Endothelial cell of umbilical vein (primary cell): ENCODE measurements at regions not wholly inside any gene's neighbourhood (a gene's known extent, or its start where the extent isn't known, plus 50 kb on each side); places are given as distances from the start of the nearest gene placed in this dataset.

Source experiments
- BruUV-seq: library from RNA; stranded (reverse); fragments of 400-500 nt; replicated peaks from 2 replicates; lab custom pipeline; 2021; lab: Mats Ljungman, UMichigan
- CTCF ChIA-PET: fragments of 300-600, 350-600 bp; sonication (Branson Sonifier 250); formaldehyde crosslinking; loops from one replicate; lab custom pipeline; 2021; ENCODE audit warnings: antibody characterized with exemption, inconsistent platforms; lab: Charles Lee
- POLR2A ChIA-PET: fragments of 300-600, 350-600 bp; sonication (Branson Sonifier 250); formaldehyde crosslinking; loops from one replicate; lab custom pipeline; 2021; ENCODE audit warnings: antibody characterized with exemption, inconsistent platforms; lab: Charles Lee
- DNase-seq: peaks from one replicate; pipeline ENCODE4 v3.0.0-alpha.2; 2011; ENCODE audit warnings: low read depth, low spot score
- FAIRE-seq: peaks from 2 replicates; lab custom pipeline; 2011; peaks lifted over from hg19 to GRCh38; lab: Jason Lieb, UNC
- H2AFZ ChIP-seq: 2 replicates; pipeline ENCODE4 v1.6.0; 2012; ENCODE audit warnings: low read depth, low read length, control low read depth, inconsistent platforms
- H3K27ac ChIP-seq: 2 replicates; pipeline ENCODE4 v1.5.1; 2011; ENCODE audit warnings: low read depth, mild to moderate bottlenecking, control low read depth, low read length, moderate library complexity; ENCODE audit not compliant: insufficient read depth
- H3K27me3 ChIP-seq, 2 experiments: 2 replicates each; pipeline versions ENCODE4 v1.6.0 to v1.6.1; 2011; ENCODE audit warnings: low read length in 2 of 2, mixed read lengths in 1 of 2; ENCODE audit not compliant: control insufficient read depth in 2 of 2, insufficient read depth in 2 of 2
- H3K36me3 ChIP-seq, 2 experiments: 2 replicates in 1 of 2; 3 replicates in 1 of 2; pipeline ENCODE4 v1.5.1; 2011; ENCODE audit warnings: low read length in 2 of 2, mild to moderate bottlenecking in 1 of 2, moderate library complexity in 1 of 2; ENCODE audit not compliant: control insufficient read depth in 2 of 2, insufficient read depth in 2 of 2; ENCODE audit errors: extremely low read depth in 1 of 2
- H3K4me1 ChIP-seq: 3 replicates; pipeline ENCODE4 v1.5.1; 2011; ENCODE audit warnings: mild to moderate bottlenecking, low read length; ENCODE audit not compliant: control insufficient read depth, insufficient read depth; ENCODE audit errors: extremely low read depth
- H3K4me2 ChIP-seq: 2 replicates; pipeline ENCODE4 v1.6.1; 2011; ENCODE audit warnings: low read length, control low read depth, mixed read lengths; ENCODE audit not compliant: insufficient read depth
- H3K4me3 ChIP-seq, 3 experiments: fragments of 200-600 bp in 1 of 3; sonication (generic), shearing (Covaris generic) in 1 of 3; replicated peaks in 1 of 3; 2 replicates each; pipeline ENCODE4 v1.5.1; 2011 to 2016; ENCODE audit warnings: control low read depth in 3 of 3, low read length in 3 of 3, mild to moderate bottlenecking in 2 of 3, inconsistent platforms in 1 of 3, low read depth in 1 of 3, moderate library complexity in 1 of 3; ENCODE audit not compliant: insufficient read depth in 1 of 3
- H3K79me2 ChIP-seq: 2 replicates; pipeline ENCODE4 v1.6.0; 2012; ENCODE audit warnings: low read length, inconsistent platforms; ENCODE audit not compliant: control insufficient read depth, insufficient read depth
- H3K9ac ChIP-seq: replicated peaks from 2 replicates; pipeline ENCODE3; 2011; ENCODE audit warnings: low read length, control low read depth; ENCODE audit not compliant: insufficient read depth; ENCODE audit errors: extremely low read depth
- H3K9me1 ChIP-seq: replicated peaks from 3 replicates; pipeline ENCODE4 v1.6.0; 2011; ENCODE audit warnings: mild to moderate bottlenecking, low read length; ENCODE audit not compliant: control insufficient read depth, insufficient read depth; ENCODE audit errors: extremely low read depth
- H3K9me3 ChIP-seq: replicated peaks from 2 replicates; pipeline ENCODE4 v1.5.1; 2012; ENCODE audit warnings: low read length, inconsistent platforms; ENCODE audit not compliant: control insufficient read depth, insufficient read depth
- H4K20me1 ChIP-seq: replicated peaks from 2 replicates; pipeline ENCODE3; 2011; ENCODE audit warnings: mild to moderate bottlenecking, low read length; ENCODE audit not compliant: control insufficient read depth, insufficient read depth; ENCODE audit errors: extremely low read depth
- CTCF ChIP-seq, 2 donors: IDR thresholded peaks; 1 replicate in 1 of 2; 2 replicates in 1 of 2; pipeline ENCODE4 v1.5.1; 2011; ENCODE audit warnings: low read length in 2 of 2, mild to moderate bottlenecking in 2 of 2, moderate library complexity in 2 of 2, control low read depth in 1 of 2, inconsistent platforms in 1 of 2, low read depth in 1 of 2; ENCODE audit not compliant: insufficient read depth in 1 of 2; ENCODE audit errors: extremely low read depth in 1 of 2
- EZH2 ChIP-seq: IDR thresholded peaks from 2 replicates; pipeline ENCODE4 v1.6.1; 2012; ENCODE audit warnings: borderline replicate concordance, low read depth, mild to moderate bottlenecking, moderate library complexity, low read length, inconsistent platforms; ENCODE audit not compliant: severe bottlenecking
- FOS ChIP-seq: IDR thresholded peaks from 2 replicates; pipeline ENCODE4 v1.6.1; 2011; ENCODE audit warnings: mild to moderate bottlenecking, low read length, moderate library complexity, borderline replicate concordance; ENCODE audit not compliant: insufficient read depth
- GATA2 ChIP-seq: IDR thresholded peaks from 2 replicates; pipeline ENCODE4 v1.7.0; 2011; ENCODE audit warnings: low read depth, mild to moderate bottlenecking, moderate library complexity, mixed read lengths, low read length; ENCODE audit not compliant: insufficient read length, insufficient read depth
- JUN ChIP-seq: IDR thresholded peaks from 2 replicates; pipeline ENCODE4 v1.6.1; 2011; ENCODE audit warnings: borderline replicate concordance, low read depth; ENCODE audit not compliant: insufficient read length, insufficient read depth
- MAX ChIP-seq: IDR thresholded peaks from 2 replicates; pipeline ENCODE4 v1.6.1; 2011; ENCODE audit not compliant: insufficient read depth, insufficient read length
- MYC ChIP-seq: IDR thresholded peaks from one replicate; pipeline ENCODE4 v1.6.1; 2011; ENCODE audit warnings: mild to moderate bottlenecking, low read depth, low read length
- POLR2A ChIP-seq: IDR thresholded peaks from 2 replicates; pipeline ENCODE4 v1.6.1; 2012; ENCODE audit warnings: low read depth, mild to moderate bottlenecking, control low read depth, low read length
- POLR2AphosphoS5 ChIP-seq: IDR thresholded peaks from 2 replicates; pipeline ENCODE4 v1.6.1; 2012; ENCODE audit warnings: low read depth, mild to moderate bottlenecking, control low read depth, low read length, moderate library complexity; ENCODE audit not compliant: insufficient read depth
- dilution Hi-C: fragments of 300-500 bp; cut with MboI; formaldehyde crosslinking; loops from one replicate; pipeline ENCODE4 v1.15.0; 2019; ENCODE audit warnings: low sequenced_read_pairs; ENCODE audit not compliant: extremely low pct_ligation_motif_present
- intact Hi-C: fragments of 100-400 bp; cut with micrococcal nuclease; formaldehyde crosslinking; loops from one replicate; pipeline ENCODE4 v1.10.0; 2022

- Histone ChIP-seq H3K9me3 (no peaks in the 10 kb centered on the region), H3K9me1 (no peaks in the 10 kb centered on the region), H3K4me3 (no peak overlapping the region), H3K9ac (no peak overlapping the region), H3K36me3 (no peaks in the 10 kb centered on the region), H3K27ac (no peak overlapping the region), H3K27me3 (no peaks in the 10 kb centered on the region), H3K4me1 (peaks cover under 1% of the 10 kb centered on the region), H3K79me2 (no peaks in the 10 kb centered on the region), H2AFZ (no peak overlapping the region), H3K4me2 (no peak overlapping the region), H4K20me1 (no peaks in the 10 kb centered on the region)
- POLR2A ChIA-PET, result no interaction called here
- FAIRE-seq (no peak), DNase-seq (no peak)
- intact Hi-C loops (no loop called here), dilution Hi-C loops (no loop called here)
- no TSS peak for BruUV-seq
- CTCF ChIA-PET, result interaction anchor here (2.4 kb wide), 1 partner anchor 46 kb away, joined by 10 read pairs; no protein-coding TSS in a partner anchor
- TF ChIP-seq POLR2AphosphoS5 (no peak), FOS (no peak), MAX (no peak), POLR2A (no peak), MYC (no peak), CTCF (IDR thresholded peaks at IDR 0.05; ENCODE audit: extremely low read depth in 1 of 2, insufficient read depth in 1 of 2, low read depth in 1 of 2, low read length in 2 of 2) (no peak), EZH2 (no peak), GATA2 (no peak), JUN (no peak)
Measured at GRCh38 chr1:60235275-60235674, 161.7 kb upstream of the C1orf87 start.
